CD14-positive monocyte (primary cell): ENCODE measurements at regions not wholly inside any gene's neighbourhood (a gene's known extent, or its start where the extent isn't known, plus 50 kb on each side); places are given as distances from the start of the nearest gene placed in this dataset.

Experiments
- DNase-seq, 3 donors: peaks; one replicate each; pipeline ENCODE4 v3.0.0-alpha.2; 2011 to 2022
- H2AFZ ChIP-seq: 2 replicates; pipeline ENCODE4 v1.6.0; 2012; ENCODE audit warnings: mild to moderate bottlenecking, low read depth, low read length, inconsistent platforms; ENCODE audit not compliant: insufficient read depth, poor library complexity, severe bottlenecking
- H3K27ac ChIP-seq, 2 donors: 1 replicate in 1 of 2; 2 replicates in 1 of 2; pipeline ENCODE4 v1.5.1; 2012 to 2013; ENCODE audit warnings: low read length in 2 of 2, control low read depth in 1 of 2, inconsistent platforms in 1 of 2, low read depth in 1 of 2, mild to moderate bottlenecking in 1 of 2
- H3K27me3 ChIP-seq, 2 donors: one replicate each; pipeline versions ENCODE4 v1.6.0 to v1.6.1; 2011 to 2013; ENCODE audit warnings: low read length in 2 of 2; ENCODE audit not compliant: control insufficient read depth in 2 of 2, insufficient read depth in 2 of 2
- H3K36me3 ChIP-seq, 2 donors: replicated peaks in 1 of 2; 1 replicate in 1 of 2; 2 replicates in 1 of 2; pipeline versions ENCODE4 v1.5.1 to v1.6.1; 2012 to 2013; ENCODE audit warnings: low read length in 2 of 2, control low read depth in 1 of 2, inconsistent platforms in 1 of 2, mild to moderate bottlenecking in 1 of 2; ENCODE audit not compliant: insufficient read depth in 2 of 2, control insufficient read depth in 1 of 2
- H3K4me1 ChIP-seq, 2 donors: 1 replicate in 1 of 2; 2 replicates in 1 of 2; pipeline versions ENCODE4 v1.5.1 to v1.6.1; 2012 to 2013; ENCODE audit warnings: low read length in 2 of 2, control low read depth in 1 of 2, inconsistent platforms in 1 of 2, mild to moderate bottlenecking in 1 of 2, moderate library complexity in 1 of 2; ENCODE audit not compliant: insufficient read depth in 2 of 2, control insufficient read depth in 1 of 2
- H3K4me2 ChIP-seq: replicated peaks from 2 replicates; pipeline ENCODE3; 2012; ENCODE audit warnings: low read length, moderate library complexity, mild to moderate bottlenecking; ENCODE audit not compliant: poor library complexity, severe bottlenecking; ENCODE audit errors: extremely low read depth
- H3K4me3 ChIP-seq, 3 experiments: fragments of 200-600 bp in 1 of 3; sonication (generic) in 1 of 3; replicated peaks in 1 of 3; 1 replicate in 2 of 3; 2 replicates in 1 of 3; pipeline ENCODE4 v1.5.1; 2011 to 2013; ENCODE audit warnings: low read length in 3 of 3, mild to moderate bottlenecking in 3 of 3, control low read depth in 2 of 3, low read depth in 2 of 3, inconsistent platforms in 1 of 3, moderate library complexity in 1 of 3
- H3K79me2 ChIP-seq: 2 replicates; pipeline ENCODE4 v1.6.0; 2012; ENCODE audit warnings: mild to moderate bottlenecking, control low read depth, inconsistent platforms, low read length, moderate library complexity; ENCODE audit not compliant: insufficient read depth
- H3K9ac ChIP-seq: 2 replicates; pipeline ENCODE4 v1.6.0; 2017; ENCODE audit warnings: low read length, mild to moderate bottlenecking; ENCODE audit not compliant: insufficient read depth, poor library complexity, severe bottlenecking
- H3K9me3 ChIP-seq, 2 donors: replicated peaks in 1 of 2; 1 replicate in 1 of 2; 2 replicates in 1 of 2; pipeline versions ENCODE4 v1.5.1 to v1.6.1; 2012 to 2013; ENCODE audit warnings: low read length in 2 of 2, control low read depth in 1 of 2; ENCODE audit not compliant: control insufficient read depth in 1 of 2, insufficient read depth in 1 of 2
- H4K20me1 ChIP-seq: 2 replicates; pipeline ENCODE4 v1.6.0; 2012; ENCODE audit warnings: mild to moderate bottlenecking, low read length, control low read depth, moderate library complexity; ENCODE audit not compliant: insufficient read depth
- H3K27ac Mint-ChIP-seq, 7 donors: one replicate each; pipeline ENCODE4 v1.8.0; 2020; ENCODE audit warnings: mild to moderate bottlenecking in 7 of 7, mixed read lengths in 7 of 7, moderate library complexity in 6 of 7, inconsistent platforms in 2 of 7
- H3K27me3 Mint-ChIP-seq, 3 donors: one replicate each; pipeline ENCODE4 v1.8.0; 2021 to 2022; ENCODE audit warnings: low read depth in 3 of 3, mild to moderate bottlenecking in 3 of 3, mixed read lengths in 3 of 3, moderate library complexity in 3 of 3, inconsistent platforms in 1 of 3
- H3K36me3 Mint-ChIP-seq, 2 donors: one replicate each; pipeline ENCODE4 v1.8.0; 2020; ENCODE audit warnings: mixed read lengths in 2 of 2, inconsistent platforms in 1 of 2, mild to moderate bottlenecking in 1 of 2
- H3K4me1 Mint-ChIP-seq: one replicate; pipeline ENCODE4 v1.8.0; 2020; ENCODE audit warnings: mild to moderate bottlenecking, mixed read lengths
- H3K4me3 Mint-ChIP-seq, 2 donors: one replicate each; pipeline ENCODE4 v1.8.0; 2020; ENCODE audit warnings: mild to moderate bottlenecking in 2 of 2, mixed read lengths in 2 of 2, moderate library complexity in 1 of 2
- H3K9me3 Mint-ChIP-seq, 7 donors: one replicate each; pipeline ENCODE4 v1.8.0; 2020 to 2022; ENCODE audit warnings: mixed read lengths in 7 of 7, mild to moderate bottlenecking in 6 of 7, moderate library complexity in 6 of 7, inconsistent platforms in 2 of 7
- CTCF ChIP-seq: fragments of 200-600 bp; IDR thresholded peaks from one replicate; pipeline ENCODE4 v1.8.0; 2022; ENCODE audit warnings: antibody characterized with exemption, mild to moderate bottlenecking
- WGBS: methylation state at CpG from one replicate; pipeline ENCODE4 v1.1.5; 2013; ENCODE audit warnings: missing lambda C conversion rate; ENCODE audit not compliant: insufficient coverage; 5-methylcytosine and 5-hydroxymethylcytosine counted together
- intact Hi-C, 2 donors: fragments of 100-400 bp; cut with micrococcal nuclease; formaldehyde crosslinking; loops; one replicate each; pipeline versions ENCODE4 v1.15.0 to v1.15.1; 2023

GRCh38 chr5:27722337-27722736 lies 684.0 kb upstream of the CDH9 start:
- no peak overlapping the region for H3K9ac ChIP-seq
- no peaks in the 10 kb centered on the region for H3K4me1 ChIP-seq
- H3K36me3 ChIP-seq = no peaks in the 10 kb centered on the region
- no peaks in the 10 kb centered on the region for H3K4me1 Mint-ChIP-seq
- no peaks in the 10 kb centered on the region for H3K36me3 Mint-ChIP-seq
- H3K79me2 ChIP-seq = no peaks in the 10 kb centered on the region
- H4K20me1 ChIP-seq = no peaks in the 10 kb centered on the region
- H3K4me3 Mint-ChIP-seq = no peak overlapping the region
- H3K27ac Mint-ChIP-seq = no peak overlapping the region
- no peaks in the 10 kb centered on the region for H3K27me3 ChIP-seq
- no peak overlapping the region for H3K4me2 ChIP-seq
- no peaks in the 10 kb centered on the region for H3K27me3 Mint-ChIP-seq
- peaks cover 0 to 6% (median 0%) of the 10 kb centered on the region in 7 donors for H3K9me3 Mint-ChIP-seq
- no peak for TF ChIP-seq CTCF
- intact Hi-C loops = no loop called here
- H3K9me3 ChIP-seq = peaks cover 0 to 2% of the 10 kb centered on the region in 2 donors
- no peak overlapping the region for H3K4me3 ChIP-seq
- H3K27ac ChIP-seq = no peak overlapping the region
- H2AFZ ChIP-seq = no peak overlapping the region
- no peak for DNase-seq

GRCh38 chr5:27708534-27708933 lies 670.1 kb upstream of the CDH9 start:
- no peak for TF ChIP-seq CTCF
- Mint-ChIP-seq H3K9me3 (peaks cover 0 to 9% (median 4%) of the 10 kb centered on the region in 7 donors), H3K27ac (no peak overlapping the region), H3K4me3 (no peak overlapping the region), H3K4me1 (no peaks in the 10 kb centered on the region), H3K27me3 (peaks cover 0 to 2% (median 0%) of the 10 kb centered on the region in 3 donors), H3K36me3 (no peaks in the 10 kb centered on the region)
- no peaks in the 10 kb centered on the region for H3K4me1 ChIP-seq
- intact Hi-C loops = no loop called here
- no peaks in the 10 kb centered on the region for H3K36me3 ChIP-seq
- no peak overlapping the region for H3K9ac ChIP-seq
- H3K27me3 ChIP-seq = no peaks in the 10 kb centered on the region
- H2AFZ ChIP-seq = no peak overlapping the region
- H3K4me2 ChIP-seq = no peak overlapping the region
- no peak overlapping the region for H3K4me3 ChIP-seq
- H4K20me1 ChIP-seq = no peaks in the 10 kb centered on the region
- peaks cover 0 to 9% of the 10 kb centered on the region in 2 donors for H3K9me3 ChIP-seq
- 83% methylated on average over 2 of the region's 3 CpGs for WGBS
- H3K27ac ChIP-seq = no peak overlapping the region
- no peak for DNase-seq
- no peaks in the 10 kb centered on the region for H3K79me2 ChIP-seq
